ENCODE measurements at regions not wholly inside any gene's neighbourhood (a gene's known extent, or its start where the extent isn't known, plus 50 kb on each side); places are given as distances from the start of the nearest gene placed in this dataset.

- Histone ChIP-seq H3K27me3 (ENCODE audit: control insufficient read depth in 4 of 4, insufficient read depth in 4 of 4, low read length in 3 of 4) (no peaks in the 10 kb centered on the region), H3K4me1 (ENCODE audit: control insufficient read depth in 4 of 4, insufficient read depth in 4 of 4, low read length in 3 of 4) (peaks cover 0 to 6% (median 1%) of the 10 kb centered on the region in 4 donors), H3K4me3 (ENCODE audit: low read depth in 1 of 3, low read length in 3 of 3) (no peak overlapping the region), H3K27ac (ENCODE audit: low read depth in 1 of 2, low read length in 2 of 2) (no peak overlapping the region), H3K36me3 (ENCODE audit: control insufficient read depth in 4 of 4, insufficient read depth in 3 of 4, low read depth in 1 of 4, low read length in 3 of 4) (no peaks in the 10 kb centered on the region), H3K9ac (ENCODE audit: low read depth in 1 of 2, low read length in 2 of 2) (no peak overlapping the region), H3K9me3 (ENCODE audit: control insufficient read depth in 4 of 4, low read length in 3 of 4) (no peaks in the 10 kb centered on the region)
- DNase-seq (ENCODE audit: low spot score): no peak
- WGBS: 87% methylated on average over 1 of the region's 1 CpG
- TF ChIP-seq, protein P1, sequence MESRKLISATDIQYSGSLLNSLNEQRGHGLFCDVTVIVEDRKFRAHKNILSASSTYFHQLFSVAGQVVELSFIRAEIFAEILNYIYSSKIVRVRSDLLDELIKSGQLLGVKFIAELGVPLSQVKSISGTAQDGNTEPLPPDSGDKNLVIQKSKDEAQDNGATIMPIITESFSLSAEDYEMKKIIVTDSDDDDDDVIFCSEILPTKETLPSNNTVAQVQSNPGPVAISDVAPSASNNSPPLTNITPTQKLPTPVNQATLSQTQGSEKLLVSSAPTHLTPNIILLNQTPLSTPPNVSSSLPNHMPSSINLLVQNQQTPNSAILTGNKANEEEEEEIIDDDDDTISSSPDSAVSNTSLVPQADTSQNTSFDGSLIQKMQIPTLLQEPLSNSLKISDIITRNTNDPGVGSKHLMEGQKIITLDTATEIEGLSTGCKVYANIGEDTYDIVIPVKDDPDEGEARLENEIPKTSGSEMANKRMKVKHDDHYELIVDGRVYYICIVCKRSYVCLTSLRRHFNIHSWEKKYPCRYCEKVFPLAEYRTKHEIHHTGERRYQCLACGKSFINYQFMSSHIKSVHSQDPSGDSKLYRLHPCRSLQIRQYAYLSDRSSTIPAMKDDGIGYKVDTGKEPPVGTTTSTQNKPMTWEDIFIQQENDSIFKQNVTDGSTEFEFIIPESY (IDR thresholded peaks at IDR 0.05): no peak
- TF ChIP-seq MAX (IDR thresholded peaks at IDR 0.05) (no peak), SP1 (IDR thresholded peaks at IDR 0.05) (no peak), TAF1 (conservative IDR thresholded peaks at IDR 0.05) (no peak), YY1 (IDR thresholded peaks at IDR 0.05) (no peak), EGR1 (IDR thresholded peaks at IDR 0.05; ENCODE audit: low read depth in 2 of 2) (no peak), GABPA (IDR thresholded peaks at IDR 0.05 in 1 of 2, conservative IDR thresholded peaks at IDR 0.05 in 1 of 2) (no peak), RXRA (IDR thresholded peaks at IDR 0.05) (no peak), REST (IDR thresholded peaks at IDR 0.05) (no peak), JUND (IDR thresholded peaks at IDR 0.05) (no peak), CTCF (IDR thresholded peaks at IDR 0.05; ENCODE audit: low read depth, low read length, missing input control) (no peak), NR2F2 (IDR thresholded peaks at IDR 0.05) (no peak), FOXA1 (IDR thresholded peaks at IDR 0.05) (no peak), HNF4G (IDR thresholded peaks at IDR 0.05) (no peak), RAD21 (IDR thresholded peaks at IDR 0.05) (no peak), FOXA2 (IDR thresholded peaks at IDR 0.05) (no peak), HNF4A (conservative IDR thresholded peaks at IDR 0.05) (no peak)
- TF ChIP-seq, protein P2, sequence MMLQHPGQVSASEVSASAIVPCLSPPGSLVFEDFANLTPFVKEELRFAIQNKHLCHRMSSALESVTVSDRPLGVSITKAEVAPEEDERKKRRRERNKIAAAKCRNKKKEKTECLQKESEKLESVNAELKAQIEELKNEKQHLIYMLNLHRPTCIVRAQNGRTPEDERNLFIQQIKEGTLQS (IDR thresholded peaks at IDR 0.05): no peak
Measured at GRCh38 chr15:69532066-69532465, 79.4 kb downstream of the RPLP1 start.

Measured in liver (tissue), 8 donors.